HG02938 (cell line): ENCODE measurements at regions not wholly inside any gene's neighbourhood (a gene's known extent, or its start where the extent isn't known, plus 50 kb on each side); places are given as distances from the start of the nearest gene placed in this dataset.

ENCODE experiments used
- ATAC-seq: cut with Tn5 transposase; IDR thresholded peaks from one replicate; pipeline ENCODE4 v1.9.1; 2021; ENCODE audit warnings: mild to moderate bottlenecking, moderate library complexity; ENCODE audit not compliant: unreplicated experiment

- ATAC-seq, result no peak
Observed at GRCh38 chr14:101040538-101041442, 137.3 kb upstream of the RTL1 start.

- no peak for ATAC-seq
Observed at GRCh38 chr14:101043891-101044290, 140.4 kb upstream of the RTL1 start.

GRCh38 chr14:101044741-101045140 lies 141.2 kb upstream of the RTL1 start:
- no peak for ATAC-seq

DNA sequence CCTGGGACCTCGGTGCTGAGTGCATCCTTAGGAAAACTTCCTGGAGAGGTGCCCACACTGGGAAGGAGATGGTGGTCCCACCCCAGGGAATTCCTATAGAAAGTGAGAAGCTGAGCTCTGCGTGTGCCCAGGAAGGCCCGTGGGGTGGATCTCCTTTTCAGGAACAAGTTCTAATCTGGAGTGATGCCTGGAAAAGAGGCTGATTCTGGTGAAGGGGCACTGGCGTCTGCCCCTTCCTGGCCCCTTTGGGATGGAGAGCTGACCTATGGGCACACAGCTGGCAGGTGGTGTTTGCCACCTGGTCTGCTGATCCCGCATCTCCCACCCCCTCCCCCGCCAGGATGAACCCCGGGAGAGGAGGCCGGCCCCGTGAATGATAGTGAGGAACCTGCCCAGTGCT lies 142.0 kb upstream of the RTL1 start:
- no peak for ATAC-seq

- ATAC-seq, result no peak
Observed at GRCh38 chr14:101046071-101046470, 142.5 kb upstream of the RTL1 start.

DNA sequence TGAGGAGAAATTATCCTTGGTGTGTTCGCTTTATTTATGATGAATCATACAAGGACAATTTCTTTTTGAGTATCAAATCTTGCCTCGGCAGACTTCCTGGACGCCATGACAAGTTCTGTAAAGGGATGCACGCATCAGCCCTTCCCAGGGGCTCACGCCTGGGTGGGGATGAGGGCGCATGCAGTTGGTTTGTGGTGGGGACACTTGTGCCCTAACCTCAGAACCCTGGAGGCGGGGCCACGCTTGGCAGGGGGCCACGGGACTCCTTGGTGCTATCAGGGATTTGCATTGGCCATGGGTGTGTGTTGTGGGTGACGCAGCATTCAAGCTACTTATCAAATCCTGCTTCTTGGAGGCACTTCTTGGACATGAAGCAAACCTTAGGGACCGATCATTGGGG lies 143.8 kb upstream of the RTL1 start:
- no peak for ATAC-seq

DNA sequence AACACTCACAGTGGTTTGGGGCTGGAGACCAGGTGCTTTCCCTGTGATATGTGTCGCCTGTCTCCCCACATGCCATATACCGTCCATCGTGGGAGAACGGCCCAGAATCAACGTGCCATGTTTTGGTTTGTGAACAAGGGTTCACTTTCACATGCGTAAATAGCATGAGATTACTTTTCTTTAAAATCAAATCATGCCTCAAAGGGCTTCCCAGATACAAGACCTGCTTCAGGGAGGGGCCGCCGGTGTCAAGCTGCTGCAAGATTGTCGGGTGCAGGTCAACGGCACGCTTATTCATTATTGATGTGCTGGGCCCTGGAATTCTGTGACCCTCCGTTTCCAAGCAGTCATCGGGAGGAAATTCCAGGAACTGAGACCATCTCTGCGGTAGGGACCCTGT lies 145.2 kb upstream of the RTL1 start:
- no peak for ATAC-seq

GRCh38 chr14:101049511-101049910 lies 146.0 kb upstream of the RTL1 start:
- no peak for ATAC-seq

GRCh38 chr14:101049942-101050341 lies 146.4 kb upstream of the RTL1 start:
- no peak for ATAC-seq

GRCh38 chr14:101050901-101051490 lies 147.5 kb upstream of the RTL1 start:
- no peak for ATAC-seq

GRCh38 chr14:101054671-101055070 lies 151.1 kb upstream of the RTL1 start:
- ATAC-seq, result no peak

DNA sequence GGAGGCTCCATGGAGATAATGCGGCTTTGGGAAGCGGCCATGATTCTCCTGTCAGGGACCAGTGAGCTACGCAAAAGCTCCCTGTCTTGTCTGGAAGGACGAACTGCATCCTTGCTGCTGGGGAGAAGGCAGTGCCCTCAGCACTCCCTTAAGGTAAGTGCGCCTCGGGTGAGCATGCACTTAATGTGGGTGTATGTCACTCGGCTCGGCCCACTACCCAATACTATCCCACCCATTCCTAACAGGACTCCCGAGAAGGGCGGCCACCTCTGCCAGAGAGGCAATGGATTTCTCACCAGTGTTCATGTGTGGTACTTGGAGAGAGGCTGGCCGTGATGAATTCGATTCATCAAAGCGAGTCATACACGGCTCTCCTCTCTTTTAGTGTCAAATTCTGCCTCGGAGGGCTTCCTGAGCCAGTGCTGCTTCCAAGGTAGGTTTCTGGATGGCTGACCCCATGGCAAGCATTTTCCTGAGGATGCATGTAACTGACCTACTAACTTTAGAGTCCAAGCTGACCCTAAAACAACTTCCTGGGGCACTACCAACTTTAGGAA lies 151.7 kb upstream of the RTL1 start:
- no peak for ATAC-seq

- no peak for ATAC-seq
Observed at GRCh38 chr14:101055776-101056374, 152.4 kb upstream of the RTL1 start.

DNA sequence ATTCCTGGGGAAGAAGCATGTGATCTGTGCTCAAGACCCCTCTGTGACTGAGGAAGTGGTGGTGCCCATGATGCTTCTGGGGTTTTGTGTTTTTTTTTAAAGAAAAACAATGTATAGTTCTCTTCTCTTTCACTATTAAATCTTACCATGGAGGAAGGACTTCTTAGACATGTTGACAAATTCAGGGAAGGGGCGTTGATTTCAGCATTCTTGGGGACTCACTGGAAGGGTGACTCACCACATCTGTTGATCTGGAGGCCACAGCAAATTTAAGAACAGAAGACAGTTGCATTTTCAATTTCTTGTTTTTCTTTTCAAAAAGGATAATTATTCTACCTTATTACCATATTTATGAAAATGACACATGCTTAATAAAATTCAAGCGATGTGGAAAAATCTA lies 152.9 kb upstream of the RTL1 start:
- no peak for ATAC-seq

- no peak for ATAC-seq
Observed at GRCh38 chr14:101057394-101057793, 153.9 kb upstream of the RTL1 start.

GRCh38 chr14:101058571-101058970 lies 155.0 kb upstream of the RTL1 start:
- ATAC-seq, result no peak

DNA sequence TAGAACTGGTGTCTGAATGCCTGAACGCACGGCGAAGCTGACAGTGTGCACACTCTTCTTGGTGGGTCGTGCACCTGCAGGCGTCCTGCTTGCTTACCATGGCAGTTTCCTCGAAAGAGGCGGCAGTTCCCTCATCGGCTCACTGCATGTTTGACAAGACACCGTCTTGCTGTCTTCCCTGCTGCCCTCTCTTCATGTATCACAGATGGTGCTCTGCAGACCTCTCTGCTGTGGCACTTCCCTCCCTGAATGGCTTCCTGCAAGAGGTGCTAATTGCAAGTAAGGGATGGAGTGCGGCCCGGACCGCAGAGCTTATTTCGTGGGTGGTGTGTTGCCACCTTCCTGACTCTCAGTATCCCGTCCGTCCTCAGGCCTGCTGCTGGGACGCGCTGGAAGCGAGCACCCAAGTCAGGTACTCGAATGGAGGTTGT lies 156.7 kb upstream of the RTL1 start:
- ATAC-seq, result no peak

GRCh38 chr14:101061411-101062064 lies 158.0 kb upstream of the RTL1 start:
- no peak for ATAC-seq

GRCh38 chr14:101062065-101062450 lies 158.5 kb upstream of the RTL1 start:
- no peak for ATAC-seq

DNA sequence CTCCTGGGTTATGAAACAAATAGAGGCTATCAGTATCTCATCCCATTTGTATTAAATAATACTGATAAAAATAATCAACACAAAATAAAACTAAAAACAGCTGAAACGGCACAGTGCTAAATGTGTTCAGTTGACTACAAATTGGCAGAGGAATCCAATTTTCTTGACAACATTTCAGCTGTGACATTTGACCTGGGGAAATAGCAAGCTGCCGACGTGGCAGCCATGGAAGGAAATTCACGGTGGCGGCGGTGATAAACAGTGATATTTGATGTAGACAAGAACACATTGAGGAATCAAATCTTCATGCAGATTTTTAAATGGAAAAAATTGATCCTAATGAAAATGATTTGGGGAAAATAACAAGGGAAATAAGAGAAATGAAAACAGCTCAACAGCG lies 159.1 kb upstream of the RTL1 start:
- no peak for ATAC-seq

GRCh38 chr14:101063121-101063520 lies 159.6 kb upstream of the RTL1 start:
- ATAC-seq, result no peak
